ENCODE measurements at regions not wholly inside any gene's neighbourhood (a gene's known extent, or its start where the extent isn't known, plus 50 kb on each side); places are given as distances from the start of the nearest gene placed in this dataset.

GRCh38 chr15:58303236-58303635, 128.6 kb upstream of the LIPC start:
- H3K4me3 ChIP-seq (ENCODE audit: low read depth, low read length, poor library complexity, severe bottlenecking), result no peak overlapping the region
- intact Hi-C loops (cut with micrococcal nuclease; ENCODE audit: unreplicated experiment), result no loop called here
- H3K4me1 ChIP-seq (ENCODE audit: insufficient read depth, low read length, poor library complexity, severe bottlenecking), result peaks cover 23% of the 10 kb centered on the region
- no TSS peak for BruUV-seq (replicated peaks)
- POLR2A ChIA-PET (ENCODE audit: low non-redundant PET), result interaction anchor here (0.7 kb wide), 1 partner anchor 29 kb away, joined by 3 read pairs; no protein-coding TSS in a partner anchor
- H3K27ac ChIP-seq (ENCODE audit: low read depth, low read length, poor library complexity, severe bottlenecking), result no peak overlapping the region
- H3K27me3 ChIP-seq (replicated peaks; ENCODE audit: insufficient read depth, low read depth, low read length, poor library complexity), result no peaks in the 10 kb centered on the region
- no peaks in the 10 kb centered on the region for H3K36me3 ChIP-seq (ENCODE audit: insufficient read depth, low read length, poor library complexity, severe bottlenecking)
- TF ChIP-seq EZH2 (IDR thresholded peaks at IDR 0.05; ENCODE audit: borderline replicate concordance, low read depth, low read length, poor library complexity, severe bottlenecking) (no peak), CTCF (conservative IDR thresholded peaks at IDR 0.05; ENCODE audit: low read depth, low read length) (no peak)
- CTCF ChIA-PET, result no interaction called here
- no peak for DNase-seq (ENCODE audit: low spot score)
- H3K9me3 ChIP-seq (ENCODE audit: low read depth, low read length, poor library complexity, severe bottlenecking), result no peaks in the 10 kb centered on the region

- DNase-seq (ENCODE audit: low spot score), result peak; percentile 82
- ChIA-PET POLR2A (ENCODE audit: low non-redundant PET) (interaction anchor here (0.5 kb wide), 1 partner anchor 60 kb away, joined by 7 read pairs; no protein-coding TSS in a partner anchor), CTCF (interaction anchor here (0.7 kb wide), 1 partner anchor 10 kb away, joined by 7 read pairs; no protein-coding TSS in a partner anchor)
- no peak overlapping the region for H3K4me3 ChIP-seq (ENCODE audit: low read depth, low read length, poor library complexity, severe bottlenecking)
- H3K27me3 ChIP-seq (replicated peaks; ENCODE audit: insufficient read depth, low read depth, low read length, poor library complexity), result no peaks in the 10 kb centered on the region
- no peaks in the 10 kb centered on the region for H3K36me3 ChIP-seq (ENCODE audit: insufficient read depth, low read length, poor library complexity, severe bottlenecking)
- H3K4me1 ChIP-seq (ENCODE audit: insufficient read depth, low read length, poor library complexity, severe bottlenecking), result peaks cover 33% of the 10 kb centered on the region
- TF ChIP-seq EZH2 (IDR thresholded peaks at IDR 0.05; ENCODE audit: borderline replicate concordance, low read depth, low read length, poor library complexity, severe bottlenecking) (no peak), CTCF (conservative IDR thresholded peaks at IDR 0.05; ENCODE audit: low read depth, low read length) (no peak)
- no peaks in the 10 kb centered on the region for H3K9me3 ChIP-seq (ENCODE audit: low read depth, low read length, poor library complexity, severe bottlenecking)
- intact Hi-C loops (cut with micrococcal nuclease; ENCODE audit: unreplicated experiment), result no loop called here
- BruUV-seq (replicated peaks), result no TSS peak
- H3K27ac ChIP-seq (ENCODE audit: low read depth, low read length, poor library complexity, severe bottlenecking), result peak overlapping the region; percentile 72
Observed at GRCh38 chr15:58306591-58307312, 125.0 kb upstream of the LIPC start.

GRCh38 chr15:58307313-58307961, 124.4 kb upstream of the LIPC start:
- no peak for DNase-seq (ENCODE audit: low spot score)
- no peaks in the 10 kb centered on the region for H3K9me3 ChIP-seq (ENCODE audit: low read depth, low read length, poor library complexity, severe bottlenecking)
- H3K27me3 ChIP-seq (replicated peaks; ENCODE audit: insufficient read depth, low read depth, low read length, poor library complexity), result no peaks in the 10 kb centered on the region

More at GRCh38 chr15:58307313-58307961, 124.4 kb upstream of the LIPC start:
- Histone ChIP-seq H3K36me3 (ENCODE audit: insufficient read depth, low read length, poor library complexity, severe bottlenecking) (no peaks in the 10 kb centered on the region), H3K4me3 (ENCODE audit: low read depth, low read length, poor library complexity, severe bottlenecking) (no peak overlapping the region), H3K4me1 (ENCODE audit: insufficient read depth, low read length, poor library complexity, severe bottlenecking) (peaks cover 37% of the 10 kb centered on the region), H3K27ac (ENCODE audit: low read depth, low read length, poor library complexity, severe bottlenecking) (peak overlapping the region; percentile 72)
- ChIA-PET CTCF (interaction anchor here (0.7 kb wide), 1 partner anchor 11 kb away, joined by 7 read pairs; no protein-coding TSS in a partner anchor), POLR2A (ENCODE audit: low non-redundant PET) (no interaction called here)
- TF ChIP-seq EZH2 (IDR thresholded peaks at IDR 0.05; ENCODE audit: borderline replicate concordance, low read depth, low read length, poor library complexity, severe bottlenecking), result no peak
- no peak for TF ChIP-seq CTCF (conservative IDR thresholded peaks at IDR 0.05; ENCODE audit: low read depth, low read length)
- no TSS peak for BruUV-seq (replicated peaks)
- intact Hi-C loops (cut with micrococcal nuclease; ENCODE audit: unreplicated experiment), result no loop called here
